GM21717 (cell line): ENCODE measurements at regions not wholly inside any gene's neighbourhood (a gene's known extent, or its start where the extent isn't known, plus 50 kb on each side); places are given as distances from the start of the nearest gene placed in this dataset.
"Not testable (repeated sequence)": the region's sequence is repeated elsewhere in the genome, so short reads cannot be mapped to it uniquely, and the experiment has no call there.

ENCODE experiments used
- ATAC-seq: cut with Tn5 transposase; IDR thresholded peaks from one replicate; pipeline ENCODE4 v1.9.1; 2021; ENCODE audit warnings: mild to moderate bottlenecking, moderate library complexity; ENCODE audit not compliant: unreplicated experiment

- ATAC-seq = no peak
Measured at GRCh38 chr5:115469904-115470516, 74.6 kb downstream of the FEM1C start.

- ATAC-seq = no peak
Measured at GRCh38 chr5:115467628-115468027, 76.9 kb downstream of the FEM1C start.

- no peak for ATAC-seq
Measured at GRCh38 chr5:115465431-115465830, 79.1 kb downstream of the FEM1C start.

GRCh38 chr5:115463983-115464382 lies 80.6 kb downstream of the FEM1C start:
- ATAC-seq = no peak

- ATAC-seq = peak; percentile 61
Measured at GRCh38 chr5:115461506-115462290, 82.9 kb downstream of the FEM1C start.

- no peak for ATAC-seq
Measured at GRCh38 chr5:115461093-115461492, 83.5 kb downstream of the FEM1C start.

- ATAC-seq = peak; percentile 64
Measured at GRCh38 chr5:115460472-115460871, 84.1 kb downstream of the FEM1C start.

GRCh38 chr5:115459855-115460341 lies 84.7 kb downstream of the FEM1C start:
- no peak for ATAC-seq

GRCh38 chr5:115458416-115458815 lies 86.2 kb downstream of the FEM1C start:
- no peak for ATAC-seq

GRCh38 chr5:115458003-115458409 lies 86.6 kb downstream of the FEM1C start:
- ATAC-seq = no peak

DNA sequence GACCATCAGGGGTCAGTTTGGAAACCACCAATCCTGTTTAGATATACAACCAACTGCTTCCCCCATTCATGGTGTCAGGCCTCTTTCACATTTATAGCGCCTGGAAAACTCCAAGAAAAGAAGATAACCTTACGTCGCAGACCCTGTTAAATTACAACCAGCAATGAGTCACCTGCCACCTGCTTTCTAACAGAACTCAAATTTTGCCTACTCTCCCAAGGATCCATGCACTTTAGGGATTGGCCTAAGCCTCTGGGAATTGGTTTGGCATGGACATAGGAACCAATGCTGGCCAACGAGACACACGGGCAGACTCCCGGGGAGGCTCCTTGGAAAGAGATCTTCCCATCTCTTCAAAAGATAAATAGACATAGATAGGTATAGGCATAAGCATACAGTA lies 87.0 kb downstream of the FEM1C start:
- no peak for ATAC-seq

- no peak for ATAC-seq
Measured at GRCh38 chr5:115456539-115457040, 88.0 kb downstream of the FEM1C start.

DNA sequence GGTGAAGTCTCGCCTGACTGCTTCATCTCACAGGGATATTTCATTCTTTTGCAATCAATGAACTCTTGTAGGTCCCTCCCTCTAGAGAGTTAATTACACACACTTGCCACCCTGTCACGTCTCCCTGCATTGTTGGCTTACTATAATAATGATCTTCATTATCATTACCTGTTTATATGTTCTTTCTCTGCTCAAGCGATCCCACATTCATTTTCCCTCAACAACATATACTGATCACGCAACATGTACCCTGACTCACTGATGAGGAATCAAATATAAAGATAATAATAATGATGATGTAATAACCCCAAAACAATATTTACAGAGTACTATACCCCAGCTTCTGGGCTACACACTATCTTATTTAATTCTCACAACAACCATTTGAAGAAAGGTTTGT lies 88.5 kb downstream of the FEM1C start:
- no peak for ATAC-seq

DNA sequence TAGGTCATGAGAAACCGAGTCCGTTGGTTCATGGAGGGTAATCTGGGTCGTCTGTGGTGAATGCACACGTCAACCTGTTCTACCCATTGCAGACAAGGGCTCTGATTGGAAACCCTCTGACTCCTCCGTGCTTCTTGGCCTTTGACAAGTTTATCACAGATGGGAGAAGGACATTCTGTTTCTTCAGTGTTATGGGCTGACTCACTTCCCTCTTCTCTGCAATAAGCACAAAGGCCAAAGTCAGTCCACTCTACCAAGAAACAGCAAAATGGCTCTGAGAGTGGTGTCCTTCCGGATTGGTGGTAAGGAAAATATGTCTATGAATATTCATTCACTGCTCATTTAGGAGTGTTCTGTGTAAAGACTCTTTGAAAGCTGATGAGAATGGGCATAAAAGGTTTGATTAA lies 89.3 kb downstream of the FEM1C start:
- ATAC-seq = no peak

- ATAC-seq = no peak
Measured at GRCh38 chr5:115453391-115454095, 91.0 kb downstream of the FEM1C start.

DNA sequence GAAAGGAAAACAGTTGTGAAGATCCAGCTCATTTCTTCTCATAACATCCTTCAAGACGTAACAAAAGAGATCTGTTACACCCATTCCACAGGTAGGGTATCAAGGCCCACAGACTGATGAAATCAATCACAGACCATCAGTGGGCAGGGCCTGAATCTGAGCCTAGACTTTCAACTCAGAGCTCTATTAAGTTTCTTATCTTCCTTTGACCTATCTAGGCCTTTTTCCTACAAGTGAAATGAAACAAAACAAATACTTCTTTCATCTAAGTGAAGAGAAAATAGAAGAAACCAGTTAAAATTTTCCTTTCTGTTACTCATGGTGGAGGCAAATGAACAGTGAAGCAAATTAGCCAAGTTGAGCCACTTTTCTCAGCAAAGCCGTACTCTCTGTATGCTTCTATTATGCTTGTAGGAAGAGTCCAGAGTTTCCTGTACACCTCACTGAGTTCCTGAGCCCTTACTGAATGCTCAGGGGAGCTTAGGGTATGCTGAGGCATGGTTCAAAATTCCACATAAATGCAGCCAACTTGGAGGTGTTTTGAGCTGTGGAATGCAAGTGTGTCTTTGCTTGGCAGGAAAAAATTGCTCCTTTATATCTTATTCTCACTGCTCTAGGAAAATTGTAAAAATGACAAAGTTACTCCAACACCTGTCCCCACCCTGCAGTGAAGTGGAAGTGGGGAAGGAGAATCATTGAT lies 91.9 kb downstream of the FEM1C start:
- ATAC-seq = no peak

GRCh38 chr5:115452083-115452482 lies 92.5 kb downstream of the FEM1C start:
- no peak for ATAC-seq

DNA sequence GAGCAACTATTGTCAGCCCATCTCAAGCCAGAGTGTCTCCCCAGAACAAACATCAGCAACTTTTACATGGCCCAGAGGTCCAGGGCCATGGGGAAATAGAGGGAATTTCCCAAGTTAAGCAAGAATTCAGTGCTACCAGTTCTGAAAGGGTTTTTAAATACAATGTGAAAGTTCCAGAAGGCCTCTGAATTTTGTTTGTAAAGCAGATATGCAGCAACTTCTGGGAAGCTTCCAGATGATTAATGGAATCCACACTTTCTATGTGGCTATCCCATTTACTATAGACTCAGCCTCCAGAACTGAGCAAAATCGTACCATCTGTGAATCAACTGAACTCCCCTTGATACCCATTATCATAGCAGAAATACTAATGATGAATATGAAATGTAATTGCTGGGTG lies 93.8 kb downstream of the FEM1C start:
- ATAC-seq = peak; percentile 85

GRCh38 chr5:115448630-115449029 lies 95.9 kb downstream of the FEM1C start:
- not testable (repeated sequence) for ATAC-seq

DNA sequence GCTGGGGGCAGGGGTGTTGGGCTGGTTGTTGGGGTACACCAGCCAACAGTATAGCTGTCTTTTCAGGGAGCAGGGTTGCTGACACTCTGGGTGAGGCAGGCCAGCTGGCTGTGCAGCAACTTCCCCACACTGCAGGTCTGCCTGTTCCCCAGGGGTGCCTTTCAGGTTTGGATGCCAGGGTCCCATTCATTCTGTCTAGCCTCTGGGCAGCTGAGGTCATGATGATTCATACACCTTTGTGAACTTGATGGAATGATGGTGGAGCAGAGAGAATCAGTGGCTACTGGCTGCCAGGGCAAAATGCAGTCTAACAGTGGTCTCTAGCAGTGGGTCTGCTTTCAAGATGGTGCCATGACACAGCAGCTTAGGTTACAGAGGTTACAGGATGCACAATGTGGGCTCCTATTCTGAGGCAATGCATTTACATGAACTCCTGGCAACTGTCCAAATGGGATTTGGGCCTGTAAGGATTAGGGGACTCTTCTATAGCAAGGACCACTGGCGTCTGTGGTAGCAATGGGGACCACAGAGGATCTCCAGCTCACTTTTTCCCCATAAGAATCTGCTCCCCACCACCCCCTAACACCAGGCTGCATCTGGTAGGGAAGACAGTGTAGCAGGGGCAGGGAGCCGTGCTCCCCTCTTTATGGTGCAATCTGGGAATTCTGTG lies 103.7 kb downstream of the FEM1C start:
- no peak for ATAC-seq
